ENCODE measurements at regions not wholly inside any gene's neighbourhood (a gene's known extent, or its start where the extent isn't known, plus 50 kb on each side); places are given as distances from the start of the nearest gene placed in this dataset.

GRCh38 chr11:15663777-15664218 lies 549.1 kb downstream of the INSC start:
- DNase-seq (ENCODE audit: low read depth): no peak
- no peak overlapping the region for H3K4me3 ChIP-seq (ENCODE audit: low read depth, low read length)
- no peak for TF ChIP-seq CTCF (IDR thresholded peaks at IDR 0.05; ENCODE audit: control insufficient read depth, extremely low read depth, insufficient read depth)

DNA sequence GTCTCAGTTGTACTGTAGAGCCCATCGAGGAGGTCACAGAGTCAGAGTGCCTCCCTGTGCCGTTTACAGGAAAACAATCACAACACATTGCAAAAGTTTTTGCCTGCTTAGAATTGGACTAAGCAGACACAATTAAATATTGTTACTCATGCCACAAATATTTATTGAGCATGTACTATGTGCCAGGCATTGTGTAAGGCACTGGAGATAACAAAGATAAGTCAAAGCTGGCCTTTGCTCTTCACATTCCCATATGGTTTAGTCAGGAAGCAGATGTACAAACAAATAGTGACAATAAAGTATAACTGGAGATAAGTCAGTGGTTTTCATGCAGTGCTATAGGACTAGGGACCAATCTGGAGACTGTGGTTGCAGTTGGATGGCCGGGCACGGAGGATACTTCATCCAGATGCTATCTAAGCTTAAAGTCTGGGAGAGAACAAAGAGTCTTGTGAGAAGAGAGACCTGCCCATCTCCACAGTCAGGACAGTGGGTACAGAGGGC lies 550.7 kb downstream of the INSC start:
- TF ChIP-seq CTCF (IDR thresholded peaks at IDR 0.05; ENCODE audit: control insufficient read depth, extremely low read depth, insufficient read depth): no peak
- H3K4me3 ChIP-seq (ENCODE audit: low read depth, low read length): no peak overlapping the region
- DNase-seq (ENCODE audit: low read depth): peak; percentile 61

DNA sequence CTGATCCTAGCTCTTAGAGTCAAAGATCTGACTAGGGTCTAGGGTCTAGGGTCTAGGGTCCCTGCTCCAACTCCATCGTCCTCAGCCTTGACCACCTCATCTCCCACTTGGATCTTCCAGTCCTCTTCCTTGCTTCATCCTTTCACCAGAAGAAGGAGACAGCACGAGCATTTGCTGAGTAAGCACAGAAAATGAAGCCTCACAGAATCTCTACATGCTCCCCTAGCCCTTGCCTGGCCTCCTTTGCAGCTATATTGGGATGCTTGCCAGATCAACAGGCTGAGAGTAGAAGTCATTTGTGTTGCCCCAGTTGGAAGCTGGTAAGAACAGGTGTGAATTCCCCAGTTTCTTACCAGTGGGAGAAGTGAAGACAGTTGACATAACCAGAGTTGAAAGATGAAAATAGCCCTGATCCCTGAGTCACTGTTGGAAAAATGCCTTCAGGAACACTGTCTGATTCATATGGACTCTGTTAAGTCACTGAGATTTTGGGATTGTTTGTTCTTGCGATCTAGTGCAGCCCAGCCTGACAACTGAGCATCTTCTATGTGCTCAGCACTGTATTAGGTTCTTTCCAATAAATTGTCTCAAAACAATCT lies 552.5 kb downstream of the INSC start:
- no peak overlapping the region for H3K4me3 ChIP-seq (ENCODE audit: low read depth, low read length)
- DNase-seq (ENCODE audit: low read depth): no peak
- no peak for TF ChIP-seq CTCF (IDR thresholded peaks at IDR 0.05; ENCODE audit: control insufficient read depth, extremely low read depth, insufficient read depth)

DNA sequence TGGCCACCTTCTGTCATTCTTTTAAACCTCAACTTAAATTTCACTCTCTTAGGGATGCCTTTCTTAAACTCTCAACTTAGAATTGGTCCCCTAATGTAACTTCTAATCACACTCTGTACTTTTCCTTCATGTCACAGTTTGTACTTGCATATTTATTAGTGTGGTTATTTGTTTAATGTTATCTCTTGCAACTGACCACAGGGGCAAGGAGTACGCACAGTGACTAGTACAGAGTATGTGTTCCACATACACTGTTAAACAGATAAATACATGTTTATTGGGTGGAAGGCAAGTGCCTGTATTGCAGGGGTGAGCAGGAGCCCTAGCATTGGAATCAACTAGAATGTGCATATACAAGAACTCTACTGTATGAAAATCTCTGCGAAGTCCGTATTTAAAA lies 554.0 kb downstream of the INSC start:
- TF ChIP-seq CTCF (IDR thresholded peaks at IDR 0.05; ENCODE audit: control insufficient read depth, extremely low read depth, insufficient read depth): no peak
- no peak overlapping the region for H3K4me3 ChIP-seq (ENCODE audit: low read depth, low read length)
- peak; percentile 73 for DNase-seq (ENCODE audit: low read depth)

DNA sequence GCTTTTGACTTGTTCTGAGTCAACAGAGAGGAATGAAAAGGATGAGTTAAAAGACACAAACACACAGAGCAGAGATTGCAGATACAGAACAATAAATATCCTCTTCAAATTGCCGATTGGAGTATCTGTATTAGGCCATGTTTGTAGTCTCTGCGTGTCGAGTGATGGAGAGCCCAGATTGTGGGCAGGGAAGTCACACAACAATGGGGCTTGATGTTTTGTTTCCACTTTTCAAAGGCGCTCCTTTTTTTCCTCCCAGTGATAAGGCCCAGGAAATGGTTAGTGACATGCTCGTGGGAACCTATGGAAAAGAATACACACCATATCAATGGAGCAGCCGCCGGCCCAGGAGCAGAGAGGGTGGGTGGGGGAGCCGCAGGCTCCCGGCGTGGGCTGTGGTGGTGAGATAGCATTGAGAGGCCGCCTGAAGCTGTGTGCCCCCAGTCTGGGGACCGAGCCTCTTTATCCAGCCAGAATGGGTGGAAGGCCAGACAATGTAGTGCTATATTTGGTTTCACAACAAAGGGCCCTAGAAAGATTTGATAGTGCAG lies 555.9 kb downstream of the INSC start:
- no peak for DNase-seq (ENCODE audit: low read depth)
- no peak for TF ChIP-seq CTCF (IDR thresholded peaks at IDR 0.05; ENCODE audit: control insufficient read depth, extremely low read depth, insufficient read depth)

DNA sequence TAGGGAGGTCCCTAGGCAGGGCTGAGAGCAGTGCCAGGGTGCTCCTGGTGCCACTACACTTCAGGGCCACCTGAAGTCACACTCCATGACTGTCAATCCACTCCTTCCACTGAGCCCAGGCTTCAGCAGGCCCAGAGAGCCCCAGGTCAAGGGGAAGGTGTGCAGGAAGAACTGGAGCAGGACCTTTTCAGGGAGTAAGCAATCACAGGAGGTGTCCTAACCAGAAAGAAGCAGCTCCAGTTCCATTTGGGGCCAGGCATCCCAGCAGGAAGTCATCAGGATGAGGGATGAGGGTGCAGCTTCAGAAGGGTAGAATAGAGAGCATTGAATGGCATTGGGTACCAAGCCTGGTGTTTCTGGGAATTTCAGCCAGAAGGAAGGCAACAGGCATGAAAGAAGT lies 556.5 kb downstream of the INSC start:
- no peak for DNase-seq (ENCODE audit: low read depth)
- TF ChIP-seq CTCF (IDR thresholded peaks at IDR 0.05; ENCODE audit: control insufficient read depth, extremely low read depth, insufficient read depth): no peak
- no peak overlapping the region for H3K4me3 ChIP-seq (ENCODE audit: low read depth, low read length)

More for the DNA sequence above, 555.9 kb downstream of the INSC start:
- no peak overlapping the region for H3K4me3 ChIP-seq (ENCODE audit: low read depth, low read length)

DNA sequence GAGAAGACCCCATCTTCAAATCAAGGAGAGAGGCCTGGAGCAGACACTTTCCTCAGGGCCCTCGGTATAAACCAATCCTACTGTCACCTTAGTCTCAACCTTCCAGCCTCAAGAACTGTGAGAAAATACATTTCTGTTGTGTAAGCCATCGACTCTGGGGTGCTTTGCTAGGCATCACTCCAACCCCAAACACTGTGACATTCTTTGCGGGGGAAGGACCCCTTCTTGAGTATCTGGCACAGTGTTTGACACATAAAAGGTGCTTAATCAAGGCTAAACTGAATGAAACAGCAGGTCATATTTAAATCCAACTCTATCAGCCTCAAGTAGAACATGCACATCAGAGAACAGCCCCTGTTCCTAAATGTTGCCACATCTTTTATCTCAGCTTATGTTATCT lies 558.1 kb downstream of the INSC start:
- H3K4me3 ChIP-seq (ENCODE audit: low read depth, low read length): no peak overlapping the region
- no peak for TF ChIP-seq CTCF (IDR thresholded peaks at IDR 0.05; ENCODE audit: control insufficient read depth, extremely low read depth, insufficient read depth)
- DNase-seq (ENCODE audit: low read depth): no peak
